Epithelial cell of proximal tubule (primary cell): ENCODE measurements at regions not wholly inside any gene's neighbourhood (a gene's known extent, or its start where the extent isn't known, plus 50 kb on each side); places are given as distances from the start of the nearest gene placed in this dataset.

Experiments used
- DNase-seq: peaks from one replicate; pipeline ENCODE4 v3.0.0-alpha.2; 2011; ENCODE audit warnings: low read depth
- H3K4me3 ChIP-seq: 2 replicates; pipeline ENCODE4 v1.5.1; 2011; ENCODE audit warnings: low read depth, mild to moderate bottlenecking, low read length
- CTCF ChIP-seq: conservative IDR thresholded peaks from 2 replicates; pipeline ENCODE4 v1.5.1; 2012; ENCODE audit warnings: low read depth, mild to moderate bottlenecking, low read length

DNA sequence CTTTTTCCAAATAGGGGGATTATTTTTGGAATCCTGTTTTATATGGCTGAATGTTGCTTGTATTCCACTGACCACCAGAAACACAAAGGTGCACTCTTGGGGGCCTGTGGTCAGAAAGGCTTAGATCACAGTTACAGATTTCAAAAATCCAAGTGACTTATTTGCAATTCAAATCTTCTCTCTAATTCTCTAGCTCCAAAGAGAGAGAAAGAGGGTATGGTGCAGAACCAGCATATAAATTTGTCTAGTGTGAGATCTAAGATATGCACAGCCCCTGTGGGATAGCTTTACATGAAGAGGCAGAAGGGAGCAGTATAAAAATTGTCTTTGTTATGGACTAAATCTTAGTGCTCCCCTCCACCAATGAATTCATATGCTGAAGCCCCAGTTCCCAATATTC is 1121.7 kb upstream of the CELF2 start:
- no peak overlapping the region for H3K4me3 ChIP-seq
- DNase-seq: no peak
- no peak for TF ChIP-seq CTCF

DNA sequence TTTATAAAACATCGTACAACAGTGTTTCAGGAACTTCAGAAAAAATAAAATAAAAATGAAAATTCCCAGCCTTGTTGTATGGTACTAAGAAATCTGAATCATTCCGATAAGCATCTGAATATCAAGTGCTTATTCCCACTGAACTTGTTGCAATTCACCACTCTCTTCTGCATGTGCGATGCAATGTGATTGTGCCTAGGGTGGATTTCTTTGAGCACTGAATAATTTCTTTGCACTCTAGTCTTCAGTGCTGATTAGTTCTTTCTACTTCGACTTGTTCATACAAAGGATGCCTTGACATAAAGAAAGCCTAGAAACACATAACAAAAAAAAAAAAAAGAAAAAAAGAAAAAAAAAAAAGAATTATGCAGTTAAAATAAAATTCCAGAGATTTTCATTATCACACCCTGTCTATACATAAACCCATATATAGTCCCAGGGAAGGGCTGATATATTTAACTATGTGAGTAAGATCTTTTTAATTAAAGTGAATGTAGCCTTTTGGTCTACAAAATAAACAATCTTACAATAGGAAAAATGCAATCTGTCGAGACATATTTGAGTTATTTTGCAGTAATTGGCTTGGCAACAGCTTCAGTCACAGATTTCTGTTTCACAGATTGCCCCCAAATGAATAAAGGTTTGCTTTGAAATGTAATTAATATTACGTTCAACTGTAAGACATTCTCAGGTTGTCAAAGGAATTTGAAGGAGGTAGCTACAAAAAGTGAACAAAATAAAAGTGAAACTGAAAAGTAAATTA is 1118.9 kb upstream of the CELF2 start:
- no peak for DNase-seq
- no peak for TF ChIP-seq CTCF
- H3K4me3 ChIP-seq: no peak overlapping the region

GRCh38 chr10:9900751-9901150 is 1116.9 kb upstream of the CELF2 start:
- no peak for DNase-seq
- no peak for TF ChIP-seq CTCF

GRCh38 chr10:9901971-9902370 is 1115.7 kb upstream of the CELF2 start:
- no peak for DNase-seq
- TF ChIP-seq CTCF: no peak
- H3K4me3 ChIP-seq: no peak overlapping the region

More at GRCh38 chr10:9900751-9901150, 1116.9 kb upstream of the CELF2 start:
- no peak overlapping the region for H3K4me3 ChIP-seq

DNA sequence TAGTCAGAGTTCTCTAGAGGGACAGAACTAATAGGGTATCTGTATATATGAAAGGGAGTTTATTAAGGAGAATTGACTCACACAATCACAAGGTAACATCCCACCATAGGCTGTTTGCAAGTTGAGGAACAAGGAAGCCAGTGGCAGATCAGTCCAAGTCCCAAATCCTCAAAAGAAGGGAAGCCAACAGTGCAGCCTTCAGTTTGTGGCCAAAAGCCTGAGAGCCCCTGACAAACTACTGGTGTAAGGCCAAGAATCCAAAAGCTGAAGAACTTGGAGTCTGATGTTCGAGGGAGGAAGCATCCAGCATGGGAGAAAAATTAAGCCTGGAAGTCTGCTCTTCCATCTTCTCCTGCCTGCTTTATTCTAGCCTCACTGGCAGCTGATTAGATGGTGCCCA is 1107.2 kb upstream of the CELF2 start:
- no peak for DNase-seq
- no peak for TF ChIP-seq CTCF
- no peak overlapping the region for H3K4me3 ChIP-seq

DNA sequence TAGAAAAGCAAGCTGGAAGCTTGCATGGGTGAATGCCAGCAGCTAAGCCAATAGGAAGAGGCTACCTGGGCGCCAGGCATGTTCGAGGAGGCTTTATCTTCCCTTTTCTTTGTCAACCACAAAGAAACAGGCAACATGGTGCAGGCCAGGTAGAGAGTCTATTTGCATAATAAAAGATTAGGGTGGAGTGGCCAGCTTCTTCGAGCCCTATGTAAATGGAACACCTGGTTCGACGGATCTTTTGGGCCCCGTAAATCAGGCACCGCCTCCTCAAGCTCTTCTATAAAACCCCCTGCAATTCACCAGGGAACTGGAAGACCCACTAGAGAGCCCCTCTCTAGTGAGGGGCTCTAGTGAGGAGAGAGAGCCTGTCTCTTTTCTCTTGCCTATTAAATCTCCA is 1106.2 kb upstream of the CELF2 start:
- TF ChIP-seq CTCF: no peak

DNA sequence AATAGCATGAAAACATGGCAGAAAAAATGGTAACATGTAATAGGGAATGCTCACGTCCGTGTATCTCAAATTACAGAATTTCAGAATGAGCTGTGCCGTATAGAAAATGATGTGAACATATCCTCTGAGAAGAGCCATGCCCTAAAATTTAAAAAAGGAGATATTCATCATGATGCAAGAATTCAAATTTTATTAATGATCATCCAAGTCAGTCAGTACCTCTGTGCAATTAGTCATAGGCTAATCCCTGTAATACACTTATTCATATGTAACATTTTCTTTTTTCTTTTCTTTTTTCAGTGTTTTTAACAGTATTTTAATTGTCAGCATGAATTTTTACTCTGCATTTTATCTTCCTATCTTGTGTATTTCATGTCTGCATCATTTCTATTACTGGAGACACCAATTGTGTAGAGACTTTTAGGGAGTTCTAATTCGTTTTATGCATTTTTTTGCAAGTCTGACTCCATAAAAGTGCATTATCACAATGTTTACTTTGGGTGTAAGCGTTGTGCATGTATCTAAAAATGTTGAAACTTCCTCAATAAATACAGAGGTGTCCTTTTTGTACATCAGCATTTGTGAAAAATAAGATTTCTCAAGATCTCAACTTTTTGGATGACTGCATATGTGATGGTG is 1103.7 kb upstream of the CELF2 start:
- no peak for TF ChIP-seq CTCF
- H3K4me3 ChIP-seq: no peak overlapping the region
- DNase-seq: no peak

More for the DNA sequence above, 1106.2 kb upstream of the CELF2 start:
- no peak for DNase-seq
- no peak overlapping the region for H3K4me3 ChIP-seq
